A673 (cell line): ENCODE measurements at regions not wholly inside any gene's neighbourhood (a gene's known extent, or its start where the extent isn't known, plus 50 kb on each side); places are given as distances from the start of the nearest gene placed in this dataset.
"Not testable (repeated sequence)": the region's sequence is repeated elsewhere in the genome, so short reads cannot be mapped to it uniquely, and the experiment has no call there.

Experiments
- EZH2 ChIP-seq: fragments of 200-600 bp; sonication (generic); IDR thresholded peaks from 2 replicates; pipeline ENCODE4 v1.6.1; 2017; ENCODE audit warnings: borderline replicate concordance, low read depth, mild to moderate bottlenecking, mixed read lengths, antibody characterized with exemption, low read length; ENCODE audit not compliant: poor library complexity, severe bottlenecking
- TF ChIP-seq, protein P1 (sequence below): fragments of 300-800, 200-600 bp; sonication (generic); conservative IDR thresholded peaks from 2 replicates; pipeline ENCODE4 v1.5.1; 2017; ENCODE audit warnings: low read depth, mild to moderate bottlenecking, antibody characterized with exemption, low read length, moderate library complexity, mixed read lengths

- TF ChIP-seq, protein P1, sequence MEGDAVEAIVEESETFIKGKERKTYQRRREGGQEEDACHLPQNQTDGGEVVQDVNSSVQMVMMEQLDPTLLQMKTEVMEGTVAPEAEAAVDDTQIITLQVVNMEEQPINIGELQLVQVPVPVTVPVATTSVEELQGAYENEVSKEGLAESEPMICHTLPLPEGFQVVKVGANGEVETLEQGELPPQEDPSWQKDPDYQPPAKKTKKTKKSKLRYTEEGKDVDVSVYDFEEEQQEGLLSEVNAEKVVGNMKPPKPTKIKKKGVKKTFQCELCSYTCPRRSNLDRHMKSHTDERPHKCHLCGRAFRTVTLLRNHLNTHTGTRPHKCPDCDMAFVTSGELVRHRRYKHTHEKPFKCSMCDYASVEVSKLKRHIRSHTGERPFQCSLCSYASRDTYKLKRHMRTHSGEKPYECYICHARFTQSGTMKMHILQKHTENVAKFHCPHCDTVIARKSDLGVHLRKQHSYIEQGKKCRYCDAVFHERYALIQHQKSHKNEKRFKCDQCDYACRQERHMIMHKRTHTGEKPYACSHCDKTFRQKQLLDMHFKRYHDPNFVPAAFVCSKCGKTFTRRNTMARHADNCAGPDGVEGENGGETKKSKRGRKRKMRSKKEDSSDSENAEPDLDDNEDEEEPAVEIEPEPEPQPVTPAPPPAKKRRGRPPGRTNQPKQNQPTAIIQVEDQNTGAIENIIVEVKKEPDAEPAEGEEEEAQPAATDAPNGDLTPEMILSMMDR: not testable (repeated sequence)
- TF ChIP-seq EZH2: not testable (repeated sequence)
Measured at GRCh38 chr16:47864262-47864661, 291.5 kb downstream of the ABCC12 start.
